ENCODE measurements at regions not wholly inside any gene's neighbourhood (a gene's known extent, or its start where the extent isn't known, plus 50 kb on each side); places are given as distances from the start of the nearest gene placed in this dataset.

GRCh38 chr4:162366146-162366545 lies 202.3 kb upstream of the FSTL5 start:
- H3K4me3 ChIP-seq (ENCODE audit: low read length), result no peak overlapping the region
- no peak for TF ChIP-seq CTCF (conservative IDR thresholded peaks at IDR 0.05; ENCODE audit: low read length)
- no peak for DNase-seq (ENCODE audit: low read depth)

- no peak for TF ChIP-seq CTCF (conservative IDR thresholded peaks at IDR 0.05; ENCODE audit: low read length)
- DNase-seq (ENCODE audit: low read depth), result no peak
These were observed 200.9 kb upstream of the FSTL5 start for GRCh38 chr4:162364651-162365050.

GRCh38 chr4:162360369-162361149 lies 196.8 kb upstream of the FSTL5 start:
- no peak for DNase-seq (ENCODE audit: low read depth)
- no peak for TF ChIP-seq CTCF (conservative IDR thresholded peaks at IDR 0.05; ENCODE audit: low read length)
- no peak overlapping the region for H3K4me3 ChIP-seq (ENCODE audit: low read length)

More at GRCh38 chr4:162364651-162365050, 200.9 kb upstream of the FSTL5 start:
- no peak overlapping the region for H3K4me3 ChIP-seq (ENCODE audit: low read length)

GRCh38 chr4:162356181-162356580 lies 192.4 kb upstream of the FSTL5 start:
- DNase-seq (ENCODE audit: low read depth), result no peak
- TF ChIP-seq CTCF (conservative IDR thresholded peaks at IDR 0.05; ENCODE audit: low read length), result no peak

GRCh38 chr4:162352580-162353107 lies 188.8 kb upstream of the FSTL5 start:
- TF ChIP-seq CTCF (conservative IDR thresholded peaks at IDR 0.05; ENCODE audit: low read length), result no peak
- no peak for DNase-seq (ENCODE audit: low read depth)
- H3K4me3 ChIP-seq (ENCODE audit: low read length), result no peak overlapping the region

More at GRCh38 chr4:162356181-162356580, 192.4 kb upstream of the FSTL5 start:
- no peak overlapping the region for H3K4me3 ChIP-seq (ENCODE audit: low read length)

GRCh38 chr4:162350331-162350730 lies 186.5 kb upstream of the FSTL5 start:
- H3K4me3 ChIP-seq (ENCODE audit: low read length), result no peak overlapping the region
- no peak for TF ChIP-seq CTCF (conservative IDR thresholded peaks at IDR 0.05; ENCODE audit: low read length)

GRCh38 chr4:162349395-162349794 lies 185.6 kb upstream of the FSTL5 start:
- no peak for TF ChIP-seq CTCF (conservative IDR thresholded peaks at IDR 0.05; ENCODE audit: low read length)
- DNase-seq (ENCODE audit: low read depth), result no peak
- no peak overlapping the region for H3K4me3 ChIP-seq (ENCODE audit: low read length)

More at GRCh38 chr4:162350331-162350730, 186.5 kb upstream of the FSTL5 start:
- no peak for DNase-seq (ENCODE audit: low read depth)
